ENCODE measurements at regions not wholly inside any gene's neighbourhood (a gene's known extent, or its start where the extent isn't known, plus 50 kb on each side); places are given as distances from the start of the nearest gene placed in this dataset.

DNA sequence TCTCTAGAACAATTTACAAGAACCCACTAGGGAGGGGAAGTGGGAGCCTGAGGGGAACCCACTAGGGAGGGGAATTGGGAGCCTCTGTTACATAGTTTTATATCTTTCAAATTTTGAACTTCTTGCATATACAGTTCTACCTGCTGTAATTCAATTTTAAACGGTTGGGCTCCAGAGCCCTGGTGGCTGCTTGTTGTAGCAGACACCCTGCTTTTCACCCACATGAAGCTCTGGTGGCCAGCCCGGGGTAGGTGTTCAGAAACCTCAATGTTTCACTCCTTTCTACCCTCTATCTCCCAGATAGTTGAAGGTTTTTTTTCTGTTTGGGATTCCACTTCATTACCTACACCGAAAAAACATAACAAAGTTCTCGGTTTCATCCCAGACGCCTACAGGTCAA lies 124.4 kb downstream of the TMEM174 start:
- Histone ChIP-seq H3K4me1 (ENCODE audit: insufficient read depth, low read length) (no peaks in the 10 kb centered on the region), H3K9me3 (ENCODE audit: control insufficient read depth, low read depth, low read length) (no peaks in the 10 kb centered on the region), H3K9ac (ENCODE audit: extremely low read depth, insufficient read length, low read length) (no peak overlapping the region), H2BK120ac (ENCODE audit: low read depth, low read length, poor library complexity, severe bottlenecking) (no peak overlapping the region), H3K23me2 (ENCODE audit: insufficient read length, low read depth, low read length, poor library complexity, severe bottlenecking) (peaks cover 9% of the 10 kb centered on the region), H2BK15ac (ENCODE audit: low read depth, low read length) (no peak overlapping the region), H3K4me2 (ENCODE audit: insufficient read depth, insufficient read length, low read length) (no peak overlapping the region), H3K79me2 (ENCODE audit: insufficient read depth, low read length) (no peaks in the 10 kb centered on the region), H4K20me1 (ENCODE audit: control insufficient read depth, insufficient read depth, insufficient read length) (no peaks in the 10 kb centered on the region), H2AK5ac (ENCODE audit: insufficient read length, low read length) (no peak overlapping the region), H3K23ac (ENCODE audit: insufficient read length, low read depth, low read length) (no peak overlapping the region), H3K79me1 (ENCODE audit: insufficient read depth, low read depth, low read length, poor library complexity, severe bottlenecking) (no peaks in the 10 kb centered on the region), H4K5ac (ENCODE audit: insufficient read length, low read depth, low read length) (no peak overlapping the region), H3K27me3 (ENCODE audit: insufficient read depth, low read length) (peaks cover 68% of the 10 kb centered on the region), H2BK20ac (ENCODE audit: low read depth, low read length, poor library complexity, severe bottlenecking) (no peak overlapping the region), H3K18ac (ENCODE audit: insufficient read length, low read depth, low read length) (no peak overlapping the region), H4K91ac (ENCODE audit: insufficient read length, low read depth, low read length) (no peak overlapping the region), H3K56ac (ENCODE audit: insufficient read length, low read depth, low read length) (no peak overlapping the region), H3K4ac (ENCODE audit: low read depth, low read length) (no peak overlapping the region), H3K14ac (ENCODE audit: insufficient read depth, low read length) (no peak overlapping the region), H2BK12ac (ENCODE audit: insufficient read length, low read depth, low read length) (no peak overlapping the region), H3K27ac (ENCODE audit: insufficient read length, low read depth, low read length) (no peak overlapping the region), H3T11ph (ENCODE audit: low read length) (no peak overlapping the region), H4K8ac (replicated peaks; ENCODE audit: insufficient read length, low read depth, low read length) (no peak overlapping the region), H2AFZ (ENCODE audit: low read length) (no peak overlapping the region), H2BK5ac (ENCODE audit: insufficient read length, low read length) (no peak overlapping the region)
- H3K4me3 Mint-ChIP-seq = peak overlapping the region; percentile 8 to 58; a peak in 2 of 5 replicates
- WGBS (ENCODE audit: extremely low coverage, insufficient read length, low lambda C conversion rate) = no CpG with 5 or more reads among the region's 5 CpGs
- no peak for DNase-seq
- no peak overlapping the region for H3K27ac Mint-ChIP-seq
- H3K27me3 Mint-ChIP-seq (ENCODE audit: low read depth) = peaks cover 99% of the 10 kb centered on the region
- H3K36me3 Mint-ChIP-seq (ENCODE audit: insufficient read depth in 1 of 3, low read depth in 3 of 3) = no peaks in the 10 kb centered on the region; a peak in 2 of 7 replicates
- H3K9me3 Mint-ChIP-seq = peaks cover 2 to 3% of the 10 kb centered on the region in 2 experiments; a peak in 1 of 5 replicates
- TF ChIP-seq, protein P1, sequence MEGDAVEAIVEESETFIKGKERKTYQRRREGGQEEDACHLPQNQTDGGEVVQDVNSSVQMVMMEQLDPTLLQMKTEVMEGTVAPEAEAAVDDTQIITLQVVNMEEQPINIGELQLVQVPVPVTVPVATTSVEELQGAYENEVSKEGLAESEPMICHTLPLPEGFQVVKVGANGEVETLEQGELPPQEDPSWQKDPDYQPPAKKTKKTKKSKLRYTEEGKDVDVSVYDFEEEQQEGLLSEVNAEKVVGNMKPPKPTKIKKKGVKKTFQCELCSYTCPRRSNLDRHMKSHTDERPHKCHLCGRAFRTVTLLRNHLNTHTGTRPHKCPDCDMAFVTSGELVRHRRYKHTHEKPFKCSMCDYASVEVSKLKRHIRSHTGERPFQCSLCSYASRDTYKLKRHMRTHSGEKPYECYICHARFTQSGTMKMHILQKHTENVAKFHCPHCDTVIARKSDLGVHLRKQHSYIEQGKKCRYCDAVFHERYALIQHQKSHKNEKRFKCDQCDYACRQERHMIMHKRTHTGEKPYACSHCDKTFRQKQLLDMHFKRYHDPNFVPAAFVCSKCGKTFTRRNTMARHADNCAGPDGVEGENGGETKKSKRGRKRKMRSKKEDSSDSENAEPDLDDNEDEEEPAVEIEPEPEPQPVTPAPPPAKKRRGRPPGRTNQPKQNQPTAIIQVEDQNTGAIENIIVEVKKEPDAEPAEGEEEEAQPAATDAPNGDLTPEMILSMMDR (conservative IDR thresholded peaks at IDR 0.05) = peak; percentile 22; the same call in 1 of the 3 replicates
- peaks cover 31 to 48% of the 10 kb centered on the region in 2 experiments for H3K4me1 Mint-ChIP-seq

All from H9 (cell line).